Epithelial cell of proximal tubule (primary cell): ENCODE measurements at regions not wholly inside any gene's neighbourhood (a gene's known extent, or its start where the extent isn't known, plus 50 kb on each side); places are given as distances from the start of the nearest gene placed in this dataset.

Experiments
- DNase-seq: peaks from one replicate; pipeline ENCODE4 v3.0.0-alpha.2; 2011; ENCODE audit warnings: low read depth
- H3K4me3 ChIP-seq: 2 replicates; pipeline ENCODE4 v1.5.1; 2011; ENCODE audit warnings: low read depth, mild to moderate bottlenecking, low read length
- TF ChIP-seq, protein P1 (sequence below): conservative IDR thresholded peaks from 2 replicates; pipeline ENCODE4 v1.5.1; 2012; ENCODE audit warnings: low read depth, mild to moderate bottlenecking, low read length

GRCh38 chr5:8321272-8321671, 452.3 kb downstream of the MTRR start:
- DNase-seq: no peak
- TF ChIP-seq, protein P1, sequence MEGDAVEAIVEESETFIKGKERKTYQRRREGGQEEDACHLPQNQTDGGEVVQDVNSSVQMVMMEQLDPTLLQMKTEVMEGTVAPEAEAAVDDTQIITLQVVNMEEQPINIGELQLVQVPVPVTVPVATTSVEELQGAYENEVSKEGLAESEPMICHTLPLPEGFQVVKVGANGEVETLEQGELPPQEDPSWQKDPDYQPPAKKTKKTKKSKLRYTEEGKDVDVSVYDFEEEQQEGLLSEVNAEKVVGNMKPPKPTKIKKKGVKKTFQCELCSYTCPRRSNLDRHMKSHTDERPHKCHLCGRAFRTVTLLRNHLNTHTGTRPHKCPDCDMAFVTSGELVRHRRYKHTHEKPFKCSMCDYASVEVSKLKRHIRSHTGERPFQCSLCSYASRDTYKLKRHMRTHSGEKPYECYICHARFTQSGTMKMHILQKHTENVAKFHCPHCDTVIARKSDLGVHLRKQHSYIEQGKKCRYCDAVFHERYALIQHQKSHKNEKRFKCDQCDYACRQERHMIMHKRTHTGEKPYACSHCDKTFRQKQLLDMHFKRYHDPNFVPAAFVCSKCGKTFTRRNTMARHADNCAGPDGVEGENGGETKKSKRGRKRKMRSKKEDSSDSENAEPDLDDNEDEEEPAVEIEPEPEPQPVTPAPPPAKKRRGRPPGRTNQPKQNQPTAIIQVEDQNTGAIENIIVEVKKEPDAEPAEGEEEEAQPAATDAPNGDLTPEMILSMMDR: no peak

GRCh38 chr5:8322484-8322883, 453.5 kb downstream of the MTRR start:
- no peak for DNase-seq
- TF ChIP-seq, protein P1: no peak
- no peak overlapping the region for H3K4me3 ChIP-seq

More at GRCh38 chr5:8321272-8321671, 452.3 kb downstream of the MTRR start:
- no peak overlapping the region for H3K4me3 ChIP-seq

GRCh38 chr5:8327016-8327415, 458.1 kb downstream of the MTRR start:
- TF ChIP-seq, protein P1: no peak
- H3K4me3 ChIP-seq: no peak overlapping the region
- DNase-seq: no peak

- DNase-seq: no peak
- TF ChIP-seq, protein P1: no peak
- H3K4me3 ChIP-seq: no peak overlapping the region
Measured at GRCh38 chr5:8329773-8330172, 460.8 kb downstream of the MTRR start.

GRCh38 chr5:8332666-8333445, 463.9 kb downstream of the MTRR start:
- DNase-seq: no peak
- H3K4me3 ChIP-seq: no peak overlapping the region
- TF ChIP-seq, protein P1: no peak

GRCh38 chr5:8333485-8333884, 464.5 kb downstream of the MTRR start:
- TF ChIP-seq, protein P1: no peak
- no peak overlapping the region for H3K4me3 ChIP-seq
- no peak for DNase-seq

DNA sequence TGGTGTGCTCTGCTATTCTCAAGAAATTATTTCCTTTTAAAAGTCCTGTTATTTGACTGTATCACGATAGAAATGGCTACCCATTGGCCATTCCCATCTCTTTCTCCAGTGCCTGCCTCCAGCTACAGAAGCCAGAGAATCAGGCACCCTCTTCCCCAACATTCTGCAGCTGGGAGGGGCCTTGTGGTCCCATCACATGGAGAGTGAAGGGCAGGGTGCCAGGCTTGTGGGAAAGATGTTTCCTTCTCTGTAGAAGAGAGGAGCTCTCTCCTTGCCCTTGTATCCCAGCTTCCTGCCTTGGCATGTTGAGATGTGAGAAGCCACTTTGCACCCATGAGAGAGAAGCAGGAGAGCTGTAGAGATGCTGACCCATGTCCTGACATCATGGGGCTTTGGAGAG, 465.0 kb downstream of the MTRR start:
- DNase-seq: no peak
- H3K4me3 ChIP-seq: no peak overlapping the region
- TF ChIP-seq, protein P1: no peak
